NCI-H774 (cell line): ENCODE measurements at regions not wholly inside any gene's neighbourhood (a gene's known extent, or its start where the extent isn't known, plus 50 kb on each side); places are given as distances from the start of the nearest gene placed in this dataset.
"Not testable (repeated sequence)": the region's sequence is repeated elsewhere in the genome, so short reads cannot be mapped to it uniquely, and the experiment has no call there.

Source experiments
- DNase-seq: peaks from one replicate; lab custom pipeline; 2025; lab: John Stamatoyannopoulos, UW

DNA sequence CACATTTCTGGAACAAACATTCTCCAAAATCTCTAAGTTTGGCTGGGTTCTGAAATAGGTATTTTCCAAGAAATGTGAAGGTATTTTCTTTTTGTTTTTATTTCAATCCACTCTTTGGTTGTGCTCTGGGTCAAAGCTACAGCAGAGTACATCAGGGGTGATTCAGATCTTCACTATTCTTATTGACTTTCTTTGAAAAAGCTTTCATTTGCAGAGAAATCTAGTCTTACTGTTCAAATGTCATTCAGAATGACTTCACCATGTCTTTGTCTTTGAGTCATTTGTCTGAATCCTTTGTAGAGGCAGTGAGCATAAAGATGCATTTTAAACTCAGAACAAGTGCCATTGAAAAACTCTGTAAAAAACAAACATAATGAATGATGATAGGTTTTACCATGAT is 547.2 kb upstream of the ADGRL3 start:
- DNase-seq = no peak

DNA sequence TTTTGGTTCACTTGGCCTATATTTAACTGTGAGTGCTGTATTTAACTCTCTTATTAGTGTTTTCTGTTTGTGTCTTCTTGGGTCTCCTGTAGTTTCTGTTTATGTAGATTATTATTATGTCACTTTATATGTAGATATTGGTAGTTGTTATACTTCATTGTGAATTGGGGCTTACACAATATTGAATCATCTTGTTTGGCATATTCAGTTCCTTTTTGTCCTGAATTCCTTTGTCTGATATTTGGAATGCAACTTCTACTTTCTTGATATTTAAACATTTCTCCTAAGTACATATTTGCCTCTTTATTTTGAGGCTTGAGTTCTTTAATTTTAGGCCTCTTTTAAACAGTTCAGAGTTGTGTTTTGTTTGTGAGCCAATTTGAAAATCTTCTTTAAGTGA is 544.8 kb upstream of the ADGRL3 start:
- no peak for DNase-seq

GRCh38 chr4:60656171-60656570 is 544.0 kb upstream of the ADGRL3 start:
- no peak for DNase-seq

DNA sequence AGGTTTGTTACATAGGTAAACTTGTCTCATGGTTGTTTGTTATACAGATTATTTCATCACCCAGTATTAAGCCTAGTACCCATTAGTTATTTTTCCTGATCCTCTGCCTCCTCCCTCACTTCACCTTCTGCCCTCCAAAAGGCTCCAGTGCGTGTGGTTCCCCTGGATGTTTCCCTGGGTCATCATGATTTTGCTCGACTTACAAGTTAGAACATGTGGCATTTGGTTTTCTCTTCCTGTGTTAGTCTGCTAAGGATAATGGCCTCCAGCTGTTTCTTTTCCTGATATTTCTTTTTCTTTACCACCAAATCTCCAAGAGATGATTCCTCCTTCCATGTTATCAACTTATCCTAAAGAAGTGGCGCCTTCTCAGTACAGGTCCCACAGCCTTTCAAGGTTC is 543.1 kb upstream of the ADGRL3 start:
- DNase-seq = no peak

GRCh38 chr4:60657807-60658206 is 542.3 kb upstream of the ADGRL3 start:
- DNase-seq = no peak

GRCh38 chr4:60663769-60664168 is 536.4 kb upstream of the ADGRL3 start:
- no peak for DNase-seq

GRCh38 chr4:60682901-60683300 is 517.2 kb upstream of the ADGRL3 start:
- no peak for DNase-seq

DNA sequence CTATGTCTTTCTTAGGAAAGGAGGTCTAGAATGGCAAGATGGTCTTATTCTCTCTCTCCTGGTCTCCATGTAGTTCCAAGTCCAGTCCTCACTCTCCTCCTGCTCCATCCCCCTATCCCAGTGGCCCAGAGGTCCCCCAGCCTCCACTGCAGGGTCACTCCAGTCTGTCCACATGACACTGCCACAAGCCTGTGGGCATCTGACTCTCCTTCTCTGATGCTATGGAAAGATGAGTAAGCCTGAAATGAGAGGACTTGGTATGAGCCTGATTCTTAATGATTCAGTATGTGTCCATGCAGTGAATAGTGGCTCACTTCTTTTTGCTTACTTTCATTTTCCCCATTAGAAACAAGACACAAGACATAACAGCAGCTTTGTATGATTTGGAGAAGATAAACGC is 516.8 kb upstream of the ADGRL3 start:
- no peak for DNase-seq

DNA sequence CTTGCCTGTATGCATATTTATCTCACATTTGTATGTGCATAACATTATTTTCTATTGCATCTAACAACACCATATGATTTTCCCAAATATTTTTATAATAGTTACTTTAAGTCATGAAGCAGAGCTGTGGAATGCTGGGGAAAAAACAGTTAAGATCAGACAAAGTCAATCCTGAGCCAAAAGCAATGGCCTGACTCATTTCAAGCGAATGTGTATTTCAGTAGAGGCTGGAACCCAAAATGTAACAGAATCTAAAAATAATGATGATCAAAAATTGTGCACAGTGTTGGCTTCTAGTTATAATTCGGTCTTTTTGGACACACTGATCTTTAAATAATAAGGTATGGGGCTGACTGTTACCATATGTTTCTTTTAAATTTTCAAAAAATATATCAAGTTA is 516.2 kb upstream of the ADGRL3 start:
- no peak for DNase-seq

DNA sequence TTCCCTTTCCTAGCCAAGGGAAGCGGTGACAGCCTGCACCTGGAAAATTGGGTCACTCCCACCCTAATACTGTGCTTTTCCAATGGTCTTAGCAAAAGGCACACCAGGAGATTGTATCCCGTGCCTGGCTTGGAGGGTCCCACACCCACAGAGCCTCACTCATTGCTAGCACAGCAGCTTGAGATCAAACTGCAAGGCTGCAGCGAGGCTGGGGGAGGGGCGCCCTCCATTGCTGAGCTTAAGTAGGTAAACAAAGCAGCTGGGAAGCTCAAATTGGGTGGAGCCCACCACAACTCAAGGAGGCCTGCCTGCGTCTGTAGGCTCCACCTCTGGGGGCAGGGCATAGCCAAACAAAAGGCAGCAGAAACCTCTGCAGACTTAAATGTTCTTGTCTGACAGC is 504.1 kb upstream of the ADGRL3 start:
- not testable (repeated sequence) for DNase-seq

DNA sequence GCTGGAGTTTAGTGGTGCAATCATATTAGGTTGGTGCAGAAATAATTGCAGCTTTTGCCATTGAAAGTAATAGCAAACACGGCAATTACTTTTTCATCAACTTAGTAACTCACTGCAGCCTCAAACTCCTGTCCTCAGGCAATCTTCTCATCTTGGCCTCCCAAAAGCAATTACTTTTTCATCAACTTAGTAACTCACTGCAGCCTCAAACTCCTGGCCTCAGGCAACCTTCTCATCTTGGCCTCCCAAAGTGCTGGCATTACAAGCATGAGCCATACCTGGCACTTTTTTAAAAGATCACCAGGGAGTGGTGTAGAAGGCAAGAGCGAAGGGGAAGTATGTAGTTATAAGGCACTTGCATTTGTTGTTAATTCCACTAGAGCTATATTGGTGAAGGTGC is 491.1 kb upstream of the ADGRL3 start:
- DNase-seq = no peak

- DNase-seq = no peak
Observed at GRCh38 chr4:60718874-60719273, 481.3 kb upstream of the ADGRL3 start.

GRCh38 chr4:60721685-60722084 is 478.4 kb upstream of the ADGRL3 start:
- DNase-seq = no peak

DNA sequence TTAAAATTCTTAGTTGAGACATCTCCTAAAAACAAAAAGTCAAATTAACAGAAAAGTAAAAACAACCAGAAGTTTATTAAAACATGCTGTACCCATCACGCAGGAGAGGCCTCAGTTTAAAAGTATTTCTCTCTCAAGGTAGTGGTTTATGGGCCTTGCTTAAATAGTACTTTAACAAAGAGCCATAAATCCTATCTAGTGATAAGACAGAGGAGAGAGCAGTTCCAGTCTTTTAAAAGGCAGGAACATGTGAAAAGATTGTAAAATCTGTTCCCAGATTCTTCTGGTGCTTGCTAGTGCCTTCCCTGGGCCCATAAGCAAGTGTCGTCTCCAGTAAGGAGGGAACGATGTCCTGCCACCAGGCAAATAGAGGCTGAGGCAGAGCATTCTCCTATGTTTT is 476.3 kb upstream of the ADGRL3 start:
- no peak for DNase-seq

- DNase-seq = no peak
Observed at GRCh38 chr4:60724623-60725022, 475.5 kb upstream of the ADGRL3 start.

DNA sequence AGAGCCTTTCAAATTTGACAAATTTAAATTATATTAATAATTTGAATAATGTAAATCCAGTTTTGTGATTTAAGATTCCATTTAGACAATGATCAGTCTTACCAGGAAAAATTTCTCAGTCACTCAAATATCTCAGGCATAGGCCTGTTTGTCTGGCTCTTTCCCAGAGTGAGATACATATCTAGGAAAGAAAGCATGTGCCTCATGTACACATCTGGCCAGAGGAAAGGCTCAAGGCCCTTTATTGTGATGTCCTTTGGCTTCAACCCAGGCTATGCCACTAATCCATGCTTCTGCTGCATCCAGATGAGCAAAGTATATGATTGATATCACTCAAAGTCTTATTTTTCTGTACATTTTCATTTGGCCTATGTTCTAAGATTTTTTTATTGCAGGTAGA is 473.3 kb upstream of the ADGRL3 start:
- no peak for DNase-seq

GRCh38 chr4:60729194-60729593 is 470.9 kb upstream of the ADGRL3 start:
- DNase-seq = no peak

DNA sequence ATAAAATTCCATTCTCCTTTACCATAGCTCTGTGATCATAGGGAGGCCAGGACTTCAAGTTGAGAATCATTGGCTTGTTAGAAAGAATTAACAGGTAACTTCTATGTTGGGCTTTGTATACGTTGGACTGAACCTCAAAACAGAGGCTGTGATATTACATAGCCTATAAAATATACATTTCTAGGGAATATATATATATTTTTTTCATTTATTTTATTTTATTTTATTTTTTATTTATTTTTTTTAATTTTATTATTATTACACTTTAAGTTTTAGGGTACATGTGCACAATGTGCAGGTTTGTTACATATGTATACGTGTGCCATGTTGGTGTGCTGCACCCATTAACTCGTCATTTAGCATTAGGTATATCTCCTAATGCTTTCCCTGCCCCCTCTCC is 470.4 kb upstream of the ADGRL3 start:
- not testable (repeated sequence) for DNase-seq

DNA sequence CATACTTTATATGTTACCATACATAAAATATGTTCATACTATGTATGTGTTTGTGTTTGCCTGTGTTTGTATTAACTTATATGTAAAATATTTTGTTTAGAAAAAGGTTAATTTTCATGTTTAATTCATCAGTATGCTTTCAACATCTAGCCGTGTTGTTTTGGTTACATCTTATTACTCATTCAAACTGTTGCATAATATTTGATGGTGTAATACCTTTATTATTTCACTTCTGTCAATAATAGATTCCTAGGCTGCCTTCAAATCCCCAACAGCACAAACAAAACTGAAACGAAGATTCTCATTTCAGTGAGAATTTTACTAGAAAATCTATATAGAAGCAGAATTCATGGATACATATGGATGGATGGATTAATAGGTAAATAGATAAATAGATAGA is 462.3 kb upstream of the ADGRL3 start:
- no peak for DNase-seq

GRCh38 chr4:60743654-60744053 is 456.5 kb upstream of the ADGRL3 start:
- DNase-seq = no peak

GRCh38 chr4:60744767-60745166 is 455.4 kb upstream of the ADGRL3 start:
- DNase-seq = no peak

DNA sequence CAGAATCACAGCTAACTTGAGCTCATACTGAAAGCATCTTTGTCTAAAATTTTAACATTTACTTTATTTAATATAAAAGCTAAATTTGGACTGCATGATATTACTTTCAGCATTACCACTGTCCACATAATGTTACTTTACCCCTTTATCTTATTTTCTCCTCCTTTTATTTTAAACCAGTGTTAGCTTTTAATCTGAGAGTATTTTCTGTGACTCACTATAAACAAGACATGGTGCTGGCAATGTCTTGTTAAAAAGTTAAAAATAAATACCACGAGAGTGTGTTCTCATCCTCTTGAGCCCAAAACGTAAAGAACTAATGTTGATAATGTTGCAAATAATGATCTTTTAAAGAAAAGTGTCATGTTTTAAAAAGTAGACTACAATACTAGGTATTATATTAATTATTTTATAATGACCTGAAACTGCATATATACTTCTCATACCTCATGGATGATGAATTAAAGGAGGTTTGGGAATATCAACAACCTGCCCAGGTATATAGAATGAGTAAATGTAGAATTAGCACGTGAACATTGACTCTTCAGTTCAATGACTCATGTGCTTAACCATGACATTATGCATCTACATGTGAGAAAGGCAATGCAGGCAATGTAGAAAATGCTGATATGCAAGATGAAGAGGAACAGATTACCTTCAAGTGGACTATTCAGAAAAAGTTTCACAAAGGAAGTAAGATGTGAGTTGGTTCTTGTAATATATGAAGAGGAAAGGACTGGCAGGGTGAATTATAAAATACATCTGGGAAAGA is 454.1 kb upstream of the ADGRL3 start:
- no peak for DNase-seq

- DNase-seq = no peak
Observed at GRCh38 chr4:60750962-60751361, 449.2 kb upstream of the ADGRL3 start.

DNA sequence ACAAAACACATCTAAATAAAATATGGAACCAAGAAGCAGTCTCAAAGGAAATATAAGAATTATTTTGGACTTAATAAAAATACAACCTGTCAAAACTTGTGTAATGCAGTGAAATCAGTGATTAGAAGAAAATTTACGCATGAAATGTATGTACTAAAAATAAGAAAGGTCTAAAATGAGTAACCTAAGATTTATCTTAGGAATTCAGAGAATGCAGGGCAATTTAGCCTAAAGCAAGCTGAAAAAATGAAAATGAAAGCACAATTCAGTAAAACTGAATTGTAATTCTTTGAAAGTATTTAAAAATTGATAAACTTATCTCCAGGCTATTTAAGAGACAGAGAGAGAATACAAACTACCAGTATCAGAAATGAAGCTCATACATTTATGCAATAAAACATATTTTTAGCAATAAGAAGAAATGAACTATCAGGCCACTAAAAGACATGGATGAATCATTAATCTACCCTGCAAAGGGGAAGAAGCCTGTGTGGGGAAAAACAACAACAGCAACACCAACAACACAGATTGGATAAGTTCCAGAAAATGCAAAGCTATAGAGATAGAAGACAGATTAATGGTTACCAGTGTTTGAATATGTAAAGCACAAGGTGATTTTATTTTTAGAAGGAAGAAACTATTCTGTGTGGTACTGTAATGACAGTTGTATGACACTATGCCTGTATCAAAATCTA is 442.0 kb upstream of the ADGRL3 start:
- DNase-seq = no peak
